ENCODE measurements at regions not wholly inside any gene's neighbourhood (a gene's known extent, or its start where the extent isn't known, plus 50 kb on each side); places are given as distances from the start of the nearest gene placed in this dataset.

DNA sequence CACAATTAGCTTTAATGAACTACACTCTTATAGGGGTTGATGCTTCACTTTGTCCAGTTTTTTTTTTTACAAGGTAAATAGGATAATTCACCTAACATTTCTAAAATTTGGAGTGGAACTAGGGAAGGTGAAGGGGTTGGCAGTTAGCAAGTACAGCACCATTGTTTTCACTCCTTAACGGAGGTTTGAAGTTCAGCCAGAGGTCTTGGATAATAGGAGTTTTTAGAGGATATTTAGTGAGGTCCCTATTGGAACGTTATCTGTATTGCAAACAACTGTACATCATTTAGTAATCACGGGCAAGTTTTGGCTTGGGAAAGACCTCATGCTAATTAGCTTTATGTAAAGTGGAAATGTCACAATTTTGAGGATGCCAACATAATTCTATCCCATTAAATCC lies 52.3 kb upstream of the TBX18 start (continued):
- TF ChIP-seq NR4A1 (CRISPR knock-in tag; IDR thresholded peaks at IDR 0.05) (no peak), NR4A1 (tag; IDR thresholded peaks at IDR 0.05) (no peak), PRMT5 (CRISPR knock-in tag; IDR thresholded peaks at IDR 0.05) (no peak)
- TF ChIP-seq, protein P1, sequence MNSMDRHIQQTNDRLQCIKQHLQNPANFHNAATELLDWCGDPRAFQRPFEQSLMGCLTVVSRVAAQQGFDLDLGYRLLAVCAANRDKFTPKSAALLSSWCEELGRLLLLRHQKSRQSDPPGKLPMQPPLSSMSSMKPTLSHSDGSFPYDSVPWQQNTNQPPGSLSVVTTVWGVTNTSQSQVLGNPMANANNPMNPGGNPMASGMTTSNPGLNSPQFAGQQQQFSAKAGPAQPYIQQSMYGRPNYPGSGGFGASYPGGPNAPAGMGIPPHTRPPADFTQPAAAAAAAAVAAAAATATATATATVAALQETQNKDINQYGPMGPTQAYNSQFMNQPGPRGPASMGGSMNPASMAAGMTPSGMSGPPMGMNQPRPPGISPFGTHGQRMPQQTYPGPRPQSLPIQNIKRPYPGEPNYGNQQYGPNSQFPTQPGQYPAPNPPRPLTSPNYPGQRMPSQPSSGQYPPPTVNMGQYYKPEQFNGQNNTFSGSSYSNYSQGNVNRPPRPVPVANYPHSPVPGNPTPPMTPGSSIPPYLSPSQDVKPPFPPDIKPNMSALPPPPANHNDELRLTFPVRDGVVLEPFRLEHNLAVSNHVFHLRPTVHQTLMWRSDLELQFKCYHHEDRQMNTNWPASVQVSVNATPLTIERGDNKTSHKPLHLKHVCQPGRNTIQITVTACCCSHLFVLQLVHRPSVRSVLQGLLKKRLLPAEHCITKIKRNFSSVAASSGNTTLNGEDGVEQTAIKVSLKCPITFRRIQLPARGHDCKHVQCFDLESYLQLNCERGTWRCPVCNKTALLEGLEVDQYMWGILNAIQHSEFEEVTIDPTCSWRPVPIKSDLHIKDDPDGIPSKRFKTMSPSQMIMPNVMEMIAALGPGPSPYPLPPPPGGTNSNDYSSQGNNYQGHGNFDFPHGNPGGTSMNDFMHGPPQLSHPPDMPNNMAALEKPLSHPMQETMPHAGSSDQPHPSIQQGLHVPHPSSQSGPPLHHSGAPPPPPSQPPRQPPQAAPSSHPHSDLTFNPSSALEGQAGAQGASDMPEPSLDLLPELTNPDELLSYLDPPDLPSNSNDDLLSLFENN (IDR thresholded peaks at IDR 0.05; ENCODE audit: low read depth in 2 of 2, low read length in 2 of 2): no peak

DNA sequence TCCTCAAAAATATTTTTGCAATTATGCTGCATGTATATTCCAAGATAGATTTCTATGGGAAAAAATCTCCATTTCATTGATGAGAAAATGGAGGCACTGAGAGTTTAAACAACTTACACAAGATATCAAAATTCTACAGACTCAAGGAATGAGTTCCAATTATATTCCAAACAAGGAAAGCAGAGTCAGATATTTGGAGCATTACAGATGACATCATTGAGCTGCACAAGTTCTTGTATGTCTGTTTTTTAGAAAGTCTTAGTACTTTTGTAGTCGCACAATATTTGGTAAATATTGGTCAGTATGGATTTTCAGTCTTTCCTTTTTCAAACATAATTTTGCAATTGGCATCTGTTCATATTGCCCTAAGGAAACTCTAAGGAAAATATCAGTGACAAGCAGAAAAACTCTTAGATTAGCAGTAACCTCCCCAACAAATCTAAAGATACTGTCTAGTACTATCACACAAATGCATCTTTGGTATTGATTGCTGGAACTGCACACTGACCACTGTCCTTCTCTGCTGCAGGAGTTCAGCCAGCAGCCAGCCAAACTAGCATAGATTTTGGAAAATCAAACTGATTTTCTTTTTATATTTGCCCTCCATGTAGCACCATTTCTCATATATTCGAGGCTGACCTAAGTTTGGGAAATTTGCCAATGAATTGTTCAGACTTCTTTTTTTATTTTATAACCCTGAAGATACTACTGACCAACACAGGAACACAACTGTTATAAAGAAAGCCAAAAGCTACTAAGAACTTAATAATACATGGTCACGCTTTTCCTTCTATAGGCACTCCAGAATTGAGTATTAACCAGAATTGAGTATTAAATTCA lies 51.7 kb upstream of the TBX18 start:
- Histone ChIP-seq H3K4me2 (ENCODE audit: insufficient read depth, low read length) (no peak overlapping the region), H3K27me3 (ENCODE audit: control insufficient read depth in 2 of 2, insufficient read depth in 2 of 2, low read length in 2 of 2) (no peaks in the 10 kb centered on the region), H4K20me1 (replicated peaks; ENCODE audit: control insufficient read depth, insufficient read depth, low read length) (no peaks in the 10 kb centered on the region), H3K4me1 (replicated peaks in 1 of 2; ENCODE audit: control insufficient read depth in 2 of 2, insufficient read depth in 2 of 2, low read length in 2 of 2) (no peaks in the 10 kb centered on the region), H3K9me1 (ENCODE audit: control insufficient read depth, insufficient read depth, low read length) (no peaks in the 10 kb centered on the region), H3K9me3 (replicated peaks; ENCODE audit: control insufficient read depth, insufficient read depth, low read depth, low read length) (no peaks in the 10 kb centered on the region), H3K27ac (ENCODE audit: extremely low read depth, low read depth, low read length) (no peak overlapping the region), H3K4me3 (no peak overlapping the region), H3K9ac (ENCODE audit: insufficient read depth in 1 of 2, low read depth in 2 of 2, low read length in 2 of 2) (no peak overlapping the region), H2AFZ (ENCODE audit: low read depth, low read length) (no peak overlapping the region), H3K79me2 (ENCODE audit: control insufficient read depth, insufficient read depth, low read length) (no peaks in the 10 kb centered on the region), H3K36me3 (ENCODE audit: control insufficient read depth, insufficient read depth, low read length) (no peaks in the 10 kb centered on the region)
- in situ Hi-C loops (cut with MboI): no loop called here
- ChIA-PET POLR2A (interaction anchor here (0.6 to 1.4 kb wide), 2 partner anchors 14 to 1144 kb away, joined by 3 to 4 read pairs; no protein-coding TSS in a partner anchor), CTCF (ENCODE audit: low intra/inter-chr PET ratio) (no interaction called here)
- DNase-seq (ENCODE audit: extremely low read depth in 1 of 4, low spot score in 3 of 4): no peak
- intact Hi-C loops (cut with micrococcal nuclease): no loop called here
- ATAC-seq: no peak
- BruUV-seq (replicated peaks): no TSS peak
- no peak for FAIRE-seq
- 2% methylated on average over 3 of the region's 3 CpGs for WGBS (ENCODE audit: insufficient coverage, low coverage, missing lambda C conversion rate)
- TF ChIP-seq SMARCC2 (IDR thresholded peaks at IDR 0.05; ENCODE audit: low read depth): no peak
- no peak for TF ChIP-seq HEY1 (CRISPR knock-in tag; IDR thresholded peaks at IDR 0.05; ENCODE audit: borderline replicate concordance)
- TF ChIP-seq, protein P2, sequence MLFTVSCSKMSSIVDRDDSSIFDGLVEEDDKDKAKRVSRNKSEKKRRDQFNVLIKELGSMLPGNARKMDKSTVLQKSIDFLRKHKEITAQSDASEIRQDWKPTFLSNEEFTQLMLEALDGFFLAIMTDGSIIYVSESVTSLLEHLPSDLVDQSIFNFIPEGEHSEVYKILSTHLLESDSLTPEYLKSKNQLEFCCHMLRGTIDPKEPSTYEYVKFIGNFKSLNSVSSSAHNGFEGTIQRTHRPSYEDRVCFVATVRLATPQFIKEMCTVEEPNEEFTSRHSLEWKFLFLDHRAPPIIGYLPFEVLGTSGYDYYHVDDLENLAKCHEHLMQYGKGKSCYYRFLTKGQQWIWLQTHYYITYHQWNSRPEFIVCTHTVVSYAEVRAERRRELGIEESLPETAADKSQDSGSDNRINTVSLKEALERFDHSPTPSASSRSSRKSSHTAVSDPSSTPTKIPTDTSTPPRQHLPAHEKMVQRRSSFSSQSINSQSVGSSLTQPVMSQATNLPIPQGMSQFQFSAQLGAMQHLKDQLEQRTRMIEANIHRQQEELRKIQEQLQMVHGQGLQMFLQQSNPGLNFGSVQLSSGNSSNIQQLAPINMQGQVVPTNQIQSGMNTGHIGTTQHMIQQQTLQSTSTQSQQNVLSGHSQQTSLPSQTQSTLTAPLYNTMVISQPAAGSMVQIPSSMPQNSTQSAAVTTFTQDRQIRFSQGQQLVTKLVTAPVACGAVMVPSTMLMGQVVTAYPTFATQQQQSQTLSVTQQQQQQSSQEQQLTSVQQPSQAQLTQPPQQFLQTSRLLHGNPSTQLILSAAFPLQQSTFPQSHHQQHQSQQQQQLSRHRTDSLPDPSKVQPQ (CRISPR knock-in tag; IDR thresholded peaks at IDR 0.05; ENCODE audit: borderline replicate concordance): no peak
- TF ChIP-seq CCAR2 (IDR thresholded peaks at IDR 0.05; ENCODE audit: low read depth, low read length): no peak
- TF ChIP-seq NEUROD1 (IDR thresholded peaks at IDR 0.05; ENCODE audit: borderline replicate concordance, low read depth, low read length, partially characterized antibody): no peak
- TF ChIP-seq CTBP1 (IDR thresholded peaks at IDR 0.05; ENCODE audit: borderline replicate concordance): no peak
- TF ChIP-seq TARDBP (IDR thresholded peaks at IDR 0.05): no peak
- no peak for TF ChIP-seq RBM17 (IDR thresholded peaks at IDR 0.05; ENCODE audit: borderline replicate concordance, low read depth, low read length)
- no peak for TF ChIP-seq NR4A1 (CRISPR knock-in tag; IDR thresholded peaks at IDR 0.05)
- no peak for TF ChIP-seq NR4A1 (tag; IDR thresholded peaks at IDR 0.05)

Measured in K562 (cell line).